ENCODE measurements at regions not wholly inside any gene's neighbourhood (a gene's known extent, or its start where the extent isn't known, plus 50 kb on each side); places are given as distances from the start of the nearest gene placed in this dataset.

GRCh38 chr3:168881804-168882203, 781.7 kb downstream of the MECOM start:
- no peak for TF ChIP-seq POLR2AphosphoS5 (IDR thresholded peaks at IDR 0.05; ENCODE audit: borderline replicate concordance, low read depth, low read length)
- TF ChIP-seq EZH2 (IDR thresholded peaks at IDR 0.05): no peak
- TF ChIP-seq FOXP2 (optimal IDR thresholded peaks at IDR 0.05; ENCODE audit: control extremely low read depth, extremely low read length, insufficient read depth): no peak
